Heart left ventricle (tissue), 13 donors: ENCODE measurements at regions not wholly inside any gene's neighbourhood (a gene's known extent, or its start where the extent isn't known, plus 50 kb on each side); places are given as distances from the start of the nearest gene placed in this dataset.

Experiments used
- POLR2A ChIP-seq, 2 donors: fragments of 450-650 bp; IDR thresholded peaks; one replicate each; pipeline ENCODE4 v1.6.1; 2017; ENCODE audit warnings: antibody characterized with exemption in 2 of 2, mild to moderate bottlenecking in 2 of 2, moderate library complexity in 2 of 2
- TF ChIP-seq, protein P1 (sequence below), 12 donors: fragments of 200-600 bp; sonication (generic) in 4 of 12; IDR thresholded peaks; one replicate each; pipeline versions ENCODE4 v1.5.0 to v1.8.0; 2018 to 2022; ENCODE audit warnings: antibody characterized with exemption in 12 of 12, mild to moderate bottlenecking in 5 of 12
- donor health status: ischemic (EF 13 %, LVEDD 7.1; RV severe dilation, severe dysfunction).
- donor health status: DM: no; HTN: yes; CAD: no.
- donor health status: DM: no; HTN: no; CAD: no.
- donor health status: ischemic (EF 25% LVEDD 6.9; RV normal size, moderate dysfunction).
- donor health status: ischemic (EF 25% LVEDD 5.7; RV mildly dilated, moderate dysfunction).
- donor health status: ischemic (EF 35%, LVEDD 5.7; RV mildly dilated, moderate dysfunction).
- donor health status: nonischemic (EF 11% LVEDD 7.7; RV severe dilation, severe dysfunction).
- donor health status: DM: yes; HTN: yes; CAD: no.
- donor health status: PGD.
- donor health status: ischemic (EF 29% LVEDD 5.4; RV normal size, mild dysfunction).
- donor health status: nonischemic (EF 23%, LVEDD 6.1; RV moderate dilation, normal function).

DNA sequence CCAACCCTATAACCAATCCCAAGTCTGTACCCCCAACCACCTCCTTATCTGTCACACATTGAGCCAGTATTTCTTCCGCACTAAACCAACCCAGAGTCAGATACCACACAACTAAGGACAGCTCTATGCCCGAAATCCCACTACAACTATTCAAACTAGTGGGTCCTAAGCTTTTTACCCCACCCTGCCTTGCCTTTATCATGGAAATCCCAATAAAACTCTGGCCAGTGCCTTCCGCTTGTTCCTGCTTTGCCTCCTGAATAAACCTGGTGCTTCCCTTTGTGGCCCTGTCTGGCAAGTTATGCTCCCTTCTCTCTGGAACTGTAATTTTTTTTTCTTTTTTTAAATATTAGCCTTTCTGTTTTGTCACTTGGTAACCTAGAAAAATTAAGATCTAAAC lies 493.3 kb upstream of the SYT1 start:
- no peak for TF ChIP-seq POLR2A (IDR thresholded peaks at IDR 0.05)
- TF ChIP-seq, protein P1, sequence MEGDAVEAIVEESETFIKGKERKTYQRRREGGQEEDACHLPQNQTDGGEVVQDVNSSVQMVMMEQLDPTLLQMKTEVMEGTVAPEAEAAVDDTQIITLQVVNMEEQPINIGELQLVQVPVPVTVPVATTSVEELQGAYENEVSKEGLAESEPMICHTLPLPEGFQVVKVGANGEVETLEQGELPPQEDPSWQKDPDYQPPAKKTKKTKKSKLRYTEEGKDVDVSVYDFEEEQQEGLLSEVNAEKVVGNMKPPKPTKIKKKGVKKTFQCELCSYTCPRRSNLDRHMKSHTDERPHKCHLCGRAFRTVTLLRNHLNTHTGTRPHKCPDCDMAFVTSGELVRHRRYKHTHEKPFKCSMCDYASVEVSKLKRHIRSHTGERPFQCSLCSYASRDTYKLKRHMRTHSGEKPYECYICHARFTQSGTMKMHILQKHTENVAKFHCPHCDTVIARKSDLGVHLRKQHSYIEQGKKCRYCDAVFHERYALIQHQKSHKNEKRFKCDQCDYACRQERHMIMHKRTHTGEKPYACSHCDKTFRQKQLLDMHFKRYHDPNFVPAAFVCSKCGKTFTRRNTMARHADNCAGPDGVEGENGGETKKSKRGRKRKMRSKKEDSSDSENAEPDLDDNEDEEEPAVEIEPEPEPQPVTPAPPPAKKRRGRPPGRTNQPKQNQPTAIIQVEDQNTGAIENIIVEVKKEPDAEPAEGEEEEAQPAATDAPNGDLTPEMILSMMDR (IDR thresholded peaks at IDR 0.05) = no peak
